HG03039 (cell line): ENCODE measurements at regions not wholly inside any gene's neighbourhood (a gene's known extent, or its start where the extent isn't known, plus 50 kb on each side); places are given as distances from the start of the nearest gene placed in this dataset.
"Not testable (repeated sequence)": the region's sequence is repeated elsewhere in the genome, so short reads cannot be mapped to it uniquely, and the experiment has no call there.

ENCODE experiments used
- ATAC-seq: cut with Tn5 transposase; IDR thresholded peaks from one replicate; pipeline ENCODE4 v1.9.1; 2021; ENCODE audit warnings: mild to moderate bottlenecking, moderate library complexity; ENCODE audit not compliant: unreplicated experiment

- no peak for ATAC-seq
These were observed 130.8 kb upstream of the LNX1 start for GRCh38 chr4:53722110-53722509.

- ATAC-seq = no peak
These were observed 130.0 kb upstream of the LNX1 start for GRCh38 chr4:53721263-53721662.

- ATAC-seq = no peak
These were observed 129.5 kb upstream of the LNX1 start for GRCh38 chr4:53720776-53721175.

GRCh38 chr4:53717064-53717549, 125.8 kb upstream of the LNX1 start:
- no peak for ATAC-seq

- no peak for ATAC-seq
These were observed 125.3 kb upstream of the LNX1 start for GRCh38 chr4:53716471-53717063.

GRCh38 chr4:53716011-53716410, 124.7 kb upstream of the LNX1 start:
- ATAC-seq = no peak

GRCh38 chr4:53714236-53715140, 123.2 kb upstream of the LNX1 start:
- ATAC-seq = no peak

- no peak for ATAC-seq
These were observed 122.5 kb upstream of the LNX1 start for GRCh38 chr4:53713767-53714166.

GRCh38 chr4:53713296-53713695, 122.0 kb upstream of the LNX1 start:
- ATAC-seq = no peak

GRCh38 chr4:53712408-53713020, 121.2 kb upstream of the LNX1 start:
- ATAC-seq = no peak

GRCh38 chr4:53711926-53712325, 120.6 kb upstream of the LNX1 start:
- ATAC-seq = no peak

- ATAC-seq = no peak
These were observed 118.4 kb upstream of the LNX1 start for GRCh38 chr4:53709693-53710092.

GRCh38 chr4:53707491-53707890, 116.2 kb upstream of the LNX1 start:
- no peak for ATAC-seq

- peak; percentile 22 for ATAC-seq
These were observed 115.2 kb upstream of the LNX1 start for GRCh38 chr4:53706422-53707032.

GRCh38 chr4:53705972-53706371, 114.7 kb upstream of the LNX1 start:
- no peak for ATAC-seq

- no peak for ATAC-seq
These were observed 114.0 kb upstream of the LNX1 start for GRCh38 chr4:53705151-53705764.

- no peak for ATAC-seq
These were observed 113.0 kb upstream of the LNX1 start for GRCh38 chr4:53704329-53704728.

GRCh38 chr4:53703267-53703655, 112.0 kb upstream of the LNX1 start:
- no peak for ATAC-seq

GRCh38 chr4:53702334-53703266, 111.3 kb upstream of the LNX1 start:
- ATAC-seq = peak; percentile 67

GRCh38 chr4:53701260-53701659, 110.0 kb upstream of the LNX1 start:
- ATAC-seq = not testable (repeated sequence)
